ENCODE measurements at regions not wholly inside any gene's neighbourhood (a gene's known extent, or its start where the extent isn't known, plus 50 kb on each side); places are given as distances from the start of the nearest gene placed in this dataset.

- TF ChIP-seq CTCF (IDR thresholded peaks at IDR 0.05; ENCODE audit: insufficient read depth, low read length, severe bottlenecking) = no peak
- FAIRE-seq (no peak), DNase-seq (ENCODE audit: low read depth) (no peak)
- peaks cover under 1% of the 10 kb centered on the region for H3K27me3 ChIP-seq (ENCODE audit: control insufficient read depth, insufficient read depth, low read length)
- H3K4me3 ChIP-seq (ENCODE audit: low read depth, low read length) = no peak overlapping the region
- H3K36me3 ChIP-seq (ENCODE audit: control insufficient read depth, insufficient read depth, low read length) = no peaks in the 10 kb centered on the region
These were observed 259.3 kb downstream of the TBL1XR1 start for GRCh38 chr3:176937994-176938393.

- Histone ChIP-seq H3K27me3 (ENCODE audit: control insufficient read depth, insufficient read depth, low read length) (peaks cover 3% of the 10 kb centered on the region), H3K4me3 (ENCODE audit: low read depth, low read length) (no peak overlapping the region), H3K36me3 (ENCODE audit: control insufficient read depth, insufficient read depth, low read length) (no peaks in the 10 kb centered on the region)
- DNase-seq (ENCODE audit: low read depth) (no peak), FAIRE-seq (no peak)
- TF ChIP-seq CTCF (IDR thresholded peaks at IDR 0.05; ENCODE audit: insufficient read depth, low read length, severe bottlenecking) = no peak
These were observed 259.7 kb downstream of the TBL1XR1 start for GRCh38 chr3:176937541-176937940.

GRCh38 chr3:176935194-176935888, 261.9 kb downstream of the TBL1XR1 start:
- FAIRE-seq = no peak
- no peak for TF ChIP-seq CTCF (IDR thresholded peaks at IDR 0.05; ENCODE audit: insufficient read depth, low read length, severe bottlenecking)
- no peak for DNase-seq (ENCODE audit: low read depth)
- Histone ChIP-seq H3K27me3 (ENCODE audit: control insufficient read depth, insufficient read depth, low read length) (peaks cover 3% of the 10 kb centered on the region), H3K4me3 (ENCODE audit: low read depth, low read length) (no peak overlapping the region), H3K36me3 (ENCODE audit: control insufficient read depth, insufficient read depth, low read length) (no peaks in the 10 kb centered on the region)

DNA sequence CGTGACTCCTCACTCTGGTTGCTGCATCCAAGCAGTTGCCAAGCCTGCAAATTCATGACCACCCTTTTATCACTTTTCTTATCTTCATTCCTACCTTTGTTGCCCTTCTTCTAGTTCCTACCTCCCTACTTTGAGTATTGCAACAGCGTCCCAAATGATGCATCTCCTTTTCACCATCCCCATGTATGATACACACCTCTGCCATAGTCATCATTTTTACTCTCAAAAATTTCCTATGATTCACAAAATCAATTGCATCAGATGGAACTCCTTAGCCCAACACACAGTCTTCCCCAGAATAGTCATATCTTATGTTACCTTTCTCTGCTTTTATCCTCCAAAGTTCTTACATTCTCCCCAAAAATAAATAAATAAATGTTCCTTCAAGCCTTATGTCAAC, 262.6 kb downstream of the TBL1XR1 start:
- no peak for FAIRE-seq
- Histone ChIP-seq H3K36me3 (ENCODE audit: control insufficient read depth, insufficient read depth, low read length) (no peaks in the 10 kb centered on the region), H3K27me3 (ENCODE audit: control insufficient read depth, insufficient read depth, low read length) (peaks cover 3% of the 10 kb centered on the region), H3K4me3 (ENCODE audit: low read depth, low read length) (no peak overlapping the region)
- no peak for TF ChIP-seq CTCF (IDR thresholded peaks at IDR 0.05; ENCODE audit: insufficient read depth, low read length, severe bottlenecking)
- DNase-seq (ENCODE audit: low read depth) = peak; percentile 69

GRCh38 chr3:176933704-176934103, 263.6 kb downstream of the TBL1XR1 start:
- no peak for FAIRE-seq
- H3K4me3 ChIP-seq (ENCODE audit: low read depth, low read length) = no peak overlapping the region
- peaks cover 3% of the 10 kb centered on the region for H3K27me3 ChIP-seq (ENCODE audit: control insufficient read depth, insufficient read depth, low read length)
- DNase-seq (ENCODE audit: low read depth) = no peak
- TF ChIP-seq CTCF (IDR thresholded peaks at IDR 0.05; ENCODE audit: insufficient read depth, low read length, severe bottlenecking) = no peak
- no peaks in the 10 kb centered on the region for H3K36me3 ChIP-seq (ENCODE audit: control insufficient read depth, insufficient read depth, low read length)

DNA sequence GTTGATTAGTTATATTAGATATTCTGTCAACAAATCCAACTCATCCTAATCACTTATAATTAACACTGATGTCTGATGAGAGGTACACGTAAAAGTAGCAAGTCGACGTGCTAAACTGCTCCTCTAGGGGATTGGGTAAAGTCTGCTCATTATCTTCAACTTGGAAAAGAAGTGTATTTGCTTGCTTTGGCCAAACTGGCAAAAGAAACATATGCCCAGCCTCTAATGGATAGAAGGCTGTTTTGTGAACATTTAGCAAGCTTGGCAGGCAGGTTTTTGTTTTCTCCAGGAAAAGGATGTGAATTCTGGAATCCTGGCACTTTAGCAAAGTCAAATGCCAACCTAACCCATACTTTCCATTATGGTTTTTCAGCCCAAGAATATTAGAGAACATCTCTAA, 264.8 kb downstream of the TBL1XR1 start:
- FAIRE-seq (no peak), DNase-seq (ENCODE audit: low read depth) (no peak)
- TF ChIP-seq CTCF (IDR thresholded peaks at IDR 0.05; ENCODE audit: insufficient read depth, low read length, severe bottlenecking) = no peak
- no peaks in the 10 kb centered on the region for H3K36me3 ChIP-seq (ENCODE audit: control insufficient read depth, insufficient read depth, low read length)
- no peak overlapping the region for H3K4me3 ChIP-seq (ENCODE audit: low read depth, low read length)
- peaks cover 3% of the 10 kb centered on the region for H3K27me3 ChIP-seq (ENCODE audit: control insufficient read depth, insufficient read depth, low read length)

Data from bronchial epithelial cell (primary cell).